BLaER1 (cell line): ENCODE measurements at regions not wholly inside any gene's neighbourhood (a gene's known extent, or its start where the extent isn't known, plus 50 kb on each side); places are given as distances from the start of the nearest gene placed in this dataset.

Experiments
- H3K27ac ChIP-seq: shearing (Covaris generic); formaldehyde crosslinking; 2 replicates; pipeline ENCODE4 v1.8.1; 2022
- H3K27me3 ChIP-seq: shearing (Covaris generic); formaldehyde crosslinking; 2 replicates; pipeline ENCODE4 v1.8.1; 2022
- H3K36me3 ChIP-seq: shearing (Covaris generic); formaldehyde crosslinking; 2 replicates; pipeline ENCODE4 v1.8.1; 2022
- H3K4me1 ChIP-seq: shearing (Covaris generic); formaldehyde crosslinking; 2 replicates; pipeline ENCODE4 v1.8.1; 2022
- H3K4me2 ChIP-seq: shearing (Covaris generic); formaldehyde crosslinking; 2 replicates; pipeline ENCODE4 v1.8.1; 2022
- H3K4me3 ChIP-seq: shearing (Covaris generic); formaldehyde crosslinking; 2 replicates; pipeline ENCODE4 v1.8.1; 2022
- H3K9ac ChIP-seq: shearing (Covaris generic); formaldehyde crosslinking; 2 replicates; pipeline ENCODE4 v1.8.1; 2022
- H3K9me3 ChIP-seq: shearing (Covaris generic); formaldehyde crosslinking; 2 replicates; pipeline ENCODE4 v1.8.1; 2022
- H4K20me1 ChIP-seq: shearing (Covaris generic); formaldehyde crosslinking; 2 replicates; pipeline ENCODE4 v1.8.1; 2022
- Cebpa-rat ChIP-seq: shearing (Covaris generic); IDR thresholded peaks from 2 replicates; pipeline ENCODE4 v1.8.1; 2022

DNA sequence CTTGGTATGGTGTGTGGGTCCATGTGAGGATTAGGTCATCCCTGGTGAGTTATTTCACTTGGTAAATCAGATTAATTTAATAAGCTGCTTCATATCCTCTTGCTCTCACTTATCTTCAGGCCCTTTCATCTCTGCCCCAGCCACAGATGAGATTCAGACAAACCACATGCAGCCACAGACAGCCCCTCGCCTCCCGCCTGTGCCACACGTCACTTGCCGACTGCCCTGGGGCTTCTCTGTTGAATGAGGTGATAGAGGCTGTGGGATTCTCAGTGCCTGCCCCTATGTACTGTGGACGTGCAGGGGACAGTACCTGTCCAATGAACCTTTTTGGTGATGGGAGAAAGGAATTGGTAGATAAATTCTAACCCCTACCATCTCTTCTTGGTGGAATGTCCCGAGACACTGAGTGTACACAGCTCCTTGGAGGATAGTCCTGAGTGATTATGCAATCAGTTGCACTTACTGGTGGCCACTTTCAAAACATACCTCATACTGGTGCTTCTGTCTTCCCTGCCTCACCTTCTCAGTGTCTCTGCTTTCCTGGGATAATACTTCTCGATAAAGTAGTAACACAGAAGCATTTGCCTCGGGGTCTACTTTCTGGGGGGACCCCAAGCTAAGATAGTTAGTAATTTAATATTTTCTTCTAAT is 248.7 kb downstream of the TTC6 start:
- Histone ChIP-seq H3K9me3 (no peaks in the 10 kb centered on the region), H3K27ac (no peak overlapping the region), H3K4me1 (no peaks in the 10 kb centered on the region), H4K20me1 (no peaks in the 10 kb centered on the region), H3K36me3 (no peaks in the 10 kb centered on the region), H3K9ac (no peak overlapping the region), H3K4me3 (no peak overlapping the region), H3K27me3 (no peaks in the 10 kb centered on the region), H3K4me2 (no peak overlapping the region)
- no peak for TF ChIP-seq Cebpa-rat

DNA sequence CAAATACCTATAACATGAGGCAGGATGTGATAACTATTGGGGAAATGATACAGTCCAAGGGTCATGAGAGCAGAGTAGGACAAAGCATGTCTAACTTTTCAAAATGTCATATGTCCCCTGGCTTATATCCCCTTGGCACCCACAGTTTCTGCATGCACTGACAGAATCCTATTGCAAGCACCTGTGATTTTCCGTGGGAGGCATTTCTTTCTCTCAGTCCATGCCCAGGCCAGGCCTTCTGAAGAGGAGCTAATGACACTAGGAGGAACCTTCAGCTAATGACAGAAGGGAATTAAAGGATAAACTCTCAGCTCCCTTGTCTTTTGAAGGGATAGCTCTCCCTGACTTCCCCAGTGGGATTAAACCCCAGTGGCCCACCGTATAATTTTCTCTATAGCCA is 249.2 kb downstream of the TTC6 start:
- no peak overlapping the region for H3K9ac ChIP-seq
- H3K4me2 ChIP-seq, result no peak overlapping the region
- no peak for TF ChIP-seq Cebpa-rat
- H3K4me3 ChIP-seq, result no peak overlapping the region
- no peaks in the 10 kb centered on the region for H3K36me3 ChIP-seq
- H3K27me3 ChIP-seq, result no peaks in the 10 kb centered on the region
- no peaks in the 10 kb centered on the region for H3K4me1 ChIP-seq
- H3K27ac ChIP-seq, result no peak overlapping the region
- H3K9me3 ChIP-seq, result no peaks in the 10 kb centered on the region
- no peaks in the 10 kb centered on the region for H4K20me1 ChIP-seq

DNA sequence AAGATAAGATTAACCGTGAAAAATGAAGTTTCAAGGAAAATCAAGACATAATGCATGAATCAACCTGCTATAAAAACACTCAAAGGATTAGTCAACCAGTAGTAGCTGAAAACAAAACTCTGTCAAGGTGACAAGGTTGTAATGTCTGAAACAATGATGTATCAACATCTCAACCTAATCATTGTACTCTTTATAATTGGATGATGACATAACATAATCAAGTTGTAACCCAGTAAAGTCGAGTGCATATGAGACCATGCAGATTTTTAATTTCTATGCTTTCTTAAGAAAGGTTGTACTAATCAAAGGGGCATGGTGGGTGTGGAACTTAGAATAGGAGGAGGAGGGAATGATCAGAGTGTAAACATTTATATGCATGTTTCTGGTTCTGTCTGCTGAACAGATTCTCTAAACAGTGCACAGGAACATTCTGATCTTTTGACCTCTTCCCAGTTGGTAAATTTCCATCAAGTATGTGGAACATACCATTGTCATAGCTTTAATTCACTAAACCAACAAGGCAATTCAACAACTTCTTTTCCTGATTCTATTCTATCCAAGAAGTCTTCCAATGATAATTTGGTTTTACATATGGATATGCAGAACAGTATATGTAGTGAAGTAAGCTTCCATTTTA is 253.7 kb downstream of the TTC6 start:
- Histone ChIP-seq H3K4me3 (no peak overlapping the region), H3K27ac (no peak overlapping the region), H3K4me1 (no peaks in the 10 kb centered on the region), H3K27me3 (no peaks in the 10 kb centered on the region), H3K36me3 (no peaks in the 10 kb centered on the region), H3K9ac (no peak overlapping the region), H4K20me1 (no peaks in the 10 kb centered on the region), H3K4me2 (no peak overlapping the region), H3K9me3 (no peaks in the 10 kb centered on the region)
- no peak for TF ChIP-seq Cebpa-rat

- no peaks in the 10 kb centered on the region for H4K20me1 ChIP-seq
- H3K9ac ChIP-seq, result no peak overlapping the region
- H3K4me3 ChIP-seq, result no peak overlapping the region
- H3K4me2 ChIP-seq, result no peak overlapping the region
- TF ChIP-seq Cebpa-rat, result no peak
- H3K36me3 ChIP-seq, result no peaks in the 10 kb centered on the region
- no peaks in the 10 kb centered on the region for H3K4me1 ChIP-seq
- no peak overlapping the region for H3K27ac ChIP-seq
- no peaks in the 10 kb centered on the region for H3K9me3 ChIP-seq
- H3K27me3 ChIP-seq, result no peaks in the 10 kb centered on the region
These were observed 255.6 kb downstream of the TTC6 start for GRCh38 chr14:37851054-37851453.

DNA sequence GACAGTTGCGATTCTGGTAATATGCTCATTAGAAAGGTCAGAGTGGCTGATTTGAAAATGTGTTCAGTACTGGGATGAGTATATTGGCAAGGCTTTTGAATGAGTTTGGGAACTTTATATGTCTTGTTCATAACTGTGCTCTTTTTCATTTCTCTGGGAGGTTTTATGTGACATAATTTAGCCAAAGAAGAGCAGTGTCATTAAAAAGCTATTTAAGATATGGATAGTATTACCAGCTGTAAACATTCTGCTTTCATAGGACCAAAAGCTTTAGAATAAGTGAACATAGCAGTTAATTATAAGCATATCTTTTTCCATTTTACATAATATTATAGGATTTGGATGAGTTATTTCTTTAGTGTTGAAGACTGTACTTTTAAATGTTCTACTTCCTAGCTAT is 260.4 kb downstream of the TTC6 start:
- no peak for TF ChIP-seq Cebpa-rat

GRCh38 chr14:37857774-37858266 is 262.4 kb downstream of the TTC6 start:
- Histone ChIP-seq H3K9ac (no peak overlapping the region), H3K27ac (no peak overlapping the region), H3K4me2 (no peak overlapping the region), H3K4me1 (no peaks in the 10 kb centered on the region), H3K36me3 (no peaks in the 10 kb centered on the region), H3K4me3 (no peak overlapping the region), H3K27me3 (no peaks in the 10 kb centered on the region), H4K20me1 (no peaks in the 10 kb centered on the region), H3K9me3 (no peaks in the 10 kb centered on the region)
- TF ChIP-seq Cebpa-rat, result no peak

More for the DNA sequence above, 260.4 kb downstream of the TTC6 start:
- Histone ChIP-seq H3K9ac (no peak overlapping the region), H3K36me3 (no peaks in the 10 kb centered on the region), H3K4me3 (no peak overlapping the region), H3K27ac (no peak overlapping the region), H4K20me1 (no peaks in the 10 kb centered on the region), H3K9me3 (no peaks in the 10 kb centered on the region), H3K4me1 (no peaks in the 10 kb centered on the region), H3K27me3 (no peaks in the 10 kb centered on the region), H3K4me2 (no peak overlapping the region)

- Histone ChIP-seq H3K9me3 (no peaks in the 10 kb centered on the region), H3K9ac (no peak overlapping the region), H3K4me2 (no peak overlapping the region), H3K27me3 (no peaks in the 10 kb centered on the region), H4K20me1 (no peaks in the 10 kb centered on the region), H3K36me3 (no peaks in the 10 kb centered on the region), H3K27ac (no peak overlapping the region), H3K4me3 (no peak overlapping the region), H3K4me1 (no peaks in the 10 kb centered on the region)
- TF ChIP-seq Cebpa-rat, result no peak
These were observed 263.3 kb downstream of the TTC6 start for GRCh38 chr14:37858733-37859132.

DNA sequence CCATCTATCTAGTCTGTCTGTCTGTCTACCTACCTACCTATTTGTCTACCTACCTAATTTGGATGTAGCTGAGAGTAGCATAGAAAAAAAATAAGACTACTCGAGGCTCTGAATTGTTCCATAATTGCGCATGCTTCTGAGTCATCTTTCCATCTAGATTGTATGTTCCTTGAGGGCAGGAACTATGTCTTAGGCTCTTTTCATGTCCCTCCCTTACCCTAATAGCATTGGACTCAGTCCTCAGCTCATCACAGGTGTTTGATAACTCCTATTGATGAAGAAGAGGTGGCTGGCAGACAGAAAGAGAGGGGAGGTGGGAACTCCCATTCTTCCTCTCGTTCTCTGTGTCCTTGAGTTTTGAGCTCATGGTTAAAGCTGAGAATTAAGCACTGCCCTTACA is 263.7 kb downstream of the TTC6 start:
- no peak for TF ChIP-seq Cebpa-rat
- H3K4me1 ChIP-seq, result no peaks in the 10 kb centered on the region
- H3K27ac ChIP-seq, result no peak overlapping the region
- no peaks in the 10 kb centered on the region for H4K20me1 ChIP-seq
- H3K9ac ChIP-seq, result no peak overlapping the region
- H3K4me3 ChIP-seq, result no peak overlapping the region
- no peaks in the 10 kb centered on the region for H3K36me3 ChIP-seq
- H3K27me3 ChIP-seq, result no peaks in the 10 kb centered on the region
- H3K9me3 ChIP-seq, result no peaks in the 10 kb centered on the region
- H3K4me2 ChIP-seq, result no peak overlapping the region

- Histone ChIP-seq H3K4me3 (no peak overlapping the region), H3K27me3 (no peaks in the 10 kb centered on the region), H3K4me1 (no peaks in the 10 kb centered on the region), H3K9ac (no peak overlapping the region), H4K20me1 (no peaks in the 10 kb centered on the region), H3K4me2 (no peak overlapping the region), H3K9me3 (no peaks in the 10 kb centered on the region), H3K36me3 (no peaks in the 10 kb centered on the region), H3K27ac (no peak overlapping the region)
- TF ChIP-seq Cebpa-rat, result no peak
These were observed 266.8 kb downstream of the TTC6 start for GRCh38 chr14:37862263-37862662.

- H4K20me1 ChIP-seq, result no peaks in the 10 kb centered on the region
- H3K4me3 ChIP-seq, result no peak overlapping the region
- H3K4me2 ChIP-seq, result no peak overlapping the region
- H3K27me3 ChIP-seq, result no peaks in the 10 kb centered on the region
- H3K9ac ChIP-seq, result no peak overlapping the region
- no peaks in the 10 kb centered on the region for H3K4me1 ChIP-seq
- H3K36me3 ChIP-seq, result no peaks in the 10 kb centered on the region
- no peak for TF ChIP-seq Cebpa-rat
- H3K27ac ChIP-seq, result no peak overlapping the region
- H3K9me3 ChIP-seq, result no peaks in the 10 kb centered on the region
These were observed 268.7 kb downstream of the TTC6 start for GRCh38 chr14:37864128-37864527.
